Naive thymus-derived CD4-positive, alpha-beta T cell (primary cell): ENCODE measurements at regions not wholly inside any gene's neighbourhood (a gene's known extent, or its start where the extent isn't known, plus 50 kb on each side); places are given as distances from the start of the nearest gene placed in this dataset.

Source experiments
- ATAC-seq: fragments of 150-1000 bp; cut with Tn5 transposase; 2 replicates; pipeline ENCODE4 v1.10.0; 2021; ENCODE audit warnings: mild to moderate bottlenecking, moderate library complexity
- CTCF ChIA-PET: fragments of 350-600 bp; sonication (Branson Sonifier 250); formaldehyde crosslinking; loops from one replicate; lab custom pipeline; 2021; ENCODE audit warnings: antibody characterized with exemption; lab: Charles Lee
- POLR2A ChIA-PET: fragments of 350-600 bp; sonication (Branson Sonifier 250); formaldehyde crosslinking; loops from one replicate; lab custom pipeline; 2021; ENCODE audit warnings: antibody characterized with exemption, inconsistent platforms; lab: Charles Lee
- DNase-seq, 9 donors: peaks; one replicate each; pipeline versions ENCODE4 v3.0.0 to v3.0.0-alpha.2; 2020 to 2022; ENCODE audit warnings: mixed read lengths in 1 of 9
- H3K27ac ChIP-seq: one replicate; pipeline ENCODE4 v1.7.0; 2013; ENCODE audit warnings: mild to moderate bottlenecking, low read depth, low read length, moderate library complexity
- H3K27me3 ChIP-seq, 2 donors: one replicate each; pipeline ENCODE4 v1.7.0; 2013; ENCODE audit warnings: low read length in 2 of 2, mild to moderate bottlenecking in 2 of 2, moderate library complexity in 2 of 2; ENCODE audit not compliant: control insufficient read depth in 2 of 2, insufficient read depth in 2 of 2
- H3K36me3 ChIP-seq, 3 experiments: 1 replicate in 2 of 3; 2 replicates in 1 of 3; pipeline ENCODE4 v1.7.0; 2013; ENCODE audit warnings: low read length in 3 of 3, mild to moderate bottlenecking in 3 of 3, moderate library complexity in 1 of 3; ENCODE audit not compliant: insufficient read depth in 3 of 3, control insufficient read depth in 2 of 3
- H3K4me1 ChIP-seq, 2 donors: one replicate each; pipeline ENCODE4 v1.7.0; 2013; ENCODE audit warnings: low read length in 2 of 2, mild to moderate bottlenecking in 2 of 2, moderate library complexity in 1 of 2; ENCODE audit not compliant: control insufficient read depth in 2 of 2, insufficient read depth in 2 of 2
- H3K4me3 ChIP-seq: 2 replicates; pipeline ENCODE4 v1.7.0; 2013; ENCODE audit warnings: mild to moderate bottlenecking, low read length
- H3K9me3 ChIP-seq, 3 experiments: 1 replicate in 2 of 3; 2 replicates in 1 of 3; pipeline ENCODE4 v1.7.0; 2013; ENCODE audit warnings: low read length in 3 of 3; ENCODE audit not compliant: control insufficient read depth in 2 of 3
- H3K27ac Mint-ChIP-seq, 9 donors: one replicate each; pipeline ENCODE4 v1.8.0; 2020 to 2022; ENCODE audit warnings: mixed read lengths in 9 of 9, mild to moderate bottlenecking in 8 of 9, moderate library complexity in 5 of 9, inconsistent platforms in 2 of 9
- H3K27me3 Mint-ChIP-seq, 5 donors: one replicate each; pipeline ENCODE4 v1.8.0; 2021 to 2022; ENCODE audit warnings: mixed read lengths in 5 of 5, mild to moderate bottlenecking in 1 of 5
- H3K36me3 Mint-ChIP-seq, 5 donors: one replicate each; pipeline ENCODE4 v1.8.0; 2020 to 2022; ENCODE audit warnings: mixed read lengths in 5 of 5, mild to moderate bottlenecking in 3 of 5, inconsistent platforms in 1 of 5
- H3K4me1 Mint-ChIP-seq, 7 donors: one replicate each; pipeline ENCODE4 v1.8.0; 2020 to 2022; ENCODE audit warnings: mixed read lengths in 7 of 7, mild to moderate bottlenecking in 3 of 7, inconsistent platforms in 1 of 7
- H3K4me3 Mint-ChIP-seq, 10 donors: one replicate each; pipeline ENCODE4 v1.8.0; 2020 to 2022; ENCODE audit warnings: mild to moderate bottlenecking in 10 of 10, mixed read lengths in 10 of 10, moderate library complexity in 6 of 10, inconsistent platforms in 2 of 10
- H3K9me3 Mint-ChIP-seq, 11 donors: one replicate each; pipeline ENCODE4 v1.8.0; 2020 to 2022; ENCODE audit warnings: mixed read lengths in 11 of 11, mild to moderate bottlenecking in 4 of 11, inconsistent platforms in 1 of 11, moderate library complexity in 1 of 11
- intact Hi-C, 2 donors: fragments of 100-400 bp; cut with micrococcal nuclease; formaldehyde crosslinking; loops; one replicate each; pipeline ENCODE4 v1.15.1; 2023

- Mint-ChIP-seq H3K9me3 (no peaks in the 10 kb centered on the region), H3K27me3 (no peaks in the 10 kb centered on the region), H3K4me1 (peaks cover 49 to 86% (median 83%) of the 10 kb centered on the region in 7 donors), H3K27ac (peak overlapping the region; percentile 61 to 92 (median 84)), H3K36me3 (peaks cover 4 to 54% (median 24%) of the 10 kb centered on the region in 5 donors), H3K4me3 (peak overlapping the region in 7 of 10 donors; percentile 16 to 67 (median 37))
- H3K4me1 ChIP-seq: peaks cover 16 to 35% of the 10 kb centered on the region in 2 donors
- DNase-seq (peak; percentile 60 to 76 (median 69)), ATAC-seq (peak; percentile 84)
- no peak overlapping the region for H3K27ac ChIP-seq
- ChIA-PET CTCF (interaction anchor here (0.6 to 3.4 kb wide), 42 partner anchors 9 to 610 kb away, joined by 3 to 25 read pairs (median 4); no protein-coding TSS in a partner anchor), POLR2A (interaction anchor here (0.6 to 1.6 kb wide), 4 partner anchors 10 to 161 kb away, joined by 3 to 6 read pairs (median 4); no protein-coding TSS in a partner anchor)
- intact Hi-C loops: loop anchor here (1.0 to 10.0 kb wide), 12 partner anchors 13 to 618 kb away; no protein-coding TSS in a partner anchor
- H3K27me3 ChIP-seq: no peaks in the 10 kb centered on the region
- H3K9me3 ChIP-seq: no peaks in the 10 kb centered on the region
- peaks cover 0 to 44% (median 0%) of the 10 kb centered on the region in 3 experiments for H3K36me3 ChIP-seq
- no peak overlapping the region for H3K4me3 ChIP-seq
Measured at GRCh38 chr7:130896898-130897514, 163.0 kb upstream of the KLF14 start.

- peak overlapping the region in 1 of 10 donors; percentile 67 for H3K4me3 Mint-ChIP-seq
- DNase-seq: no peak
- no peaks in the 10 kb centered on the region for H3K9me3 Mint-ChIP-seq
- intact Hi-C loops: loop anchor here (1.0 to 10.0 kb wide), 12 partner anchors 13 to 617 kb away; no protein-coding TSS in a partner anchor
- ChIA-PET POLR2A (interaction anchor here (0.6 to 1.6 kb wide), 4 partner anchors 9 to 160 kb away, joined by 3 to 6 read pairs (median 4); no protein-coding TSS in a partner anchor), CTCF (interaction anchor here (0.6 to 3.4 kb wide), 34 partner anchors 9 to 544 kb away, joined by 3 to 25 read pairs (median 5); no protein-coding TSS in a partner anchor)
- peak; percentile 5 for ATAC-seq
- Histone ChIP-seq H3K27ac (no peak overlapping the region), H3K27me3 (no peaks in the 10 kb centered on the region), H3K36me3 (peaks cover 0 to 44% (median 0%) of the 10 kb centered on the region in 3 experiments), H3K4me1 (peaks cover 16 to 35% of the 10 kb centered on the region in 2 donors), H3K4me3 (no peak overlapping the region), H3K9me3 (no peaks in the 10 kb centered on the region)
- peaks cover 50 to 86% (median 83%) of the 10 kb centered on the region in 7 donors for H3K4me1 Mint-ChIP-seq
- peak overlapping the region in 7 of 9 donors; percentile 33 to 90 (median 75) for H3K27ac Mint-ChIP-seq
- H3K36me3 Mint-ChIP-seq: peaks cover 4 to 54% (median 21%) of the 10 kb centered on the region in 5 donors
- H3K27me3 Mint-ChIP-seq: no peaks in the 10 kb centered on the region
Measured at GRCh38 chr7:130897515-130898419, 163.8 kb upstream of the KLF14 start.

- Mint-ChIP-seq H3K27ac (peak overlapping the region in 8 of 9 donors; percentile 65 to 83 (median 76)), H3K4me3 (no peak overlapping the region), H3K27me3 (no peaks in the 10 kb centered on the region), H3K9me3 (no peaks in the 10 kb centered on the region), H3K36me3 (peaks cover 4 to 58% (median 21%) of the 10 kb centered on the region in 5 donors), H3K4me1 (peaks cover 52 to 90% (median 88%) of the 10 kb centered on the region in 7 donors)
- Histone ChIP-seq H3K9me3 (no peaks in the 10 kb centered on the region), H3K4me3 (no peak overlapping the region), H3K4me1 (peaks cover 22 to 33% of the 10 kb centered on the region in 2 donors), H3K27me3 (no peaks in the 10 kb centered on the region), H3K27ac (no peak overlapping the region), H3K36me3 (peaks cover 0 to 49% (median 0%) of the 10 kb centered on the region in 3 experiments)
- ChIA-PET CTCF (interaction anchor here (1.1 to 1.6 kb wide), 2 partner anchors 83 to 139 kb away, joined by 5 to 6 read pairs; no protein-coding TSS in a partner anchor), POLR2A (no interaction called here)
- ATAC-seq (no peak), DNase-seq (no peak)
- intact Hi-C loops: loop anchor here in 1 of 2 donors (10.0 kb wide), 2 partner anchors 526 to 616 kb away; no protein-coding TSS in a partner anchor
Measured at GRCh38 chr7:130899071-130899560, 165.1 kb upstream of the KLF14 start.

GRCh38 chr7:130899638-130900401 is 165.8 kb upstream of the KLF14 start:
- Mint-ChIP-seq H3K27ac (peak overlapping the region; percentile 53 to 91 (median 76)), H3K27me3 (no peaks in the 10 kb centered on the region), H3K9me3 (no peaks in the 10 kb centered on the region), H3K4me3 (peak overlapping the region in 2 of 10 donors; percentile 22 to 29), H3K36me3 (peaks cover 4 to 59% (median 24%) of the 10 kb centered on the region in 5 donors), H3K4me1 (peaks cover 51 to 90% (median 86%) of the 10 kb centered on the region in 7 donors)
- H3K4me1 ChIP-seq: peaks cover 26 to 28% of the 10 kb centered on the region in 2 donors
- ATAC-seq (no peak), DNase-seq (no peak)
- peaks cover 0 to 46% (median 0%) of the 10 kb centered on the region in 3 experiments for H3K36me3 ChIP-seq
- no peak overlapping the region for H3K4me3 ChIP-seq
- intact Hi-C loops: loop anchor here in 1 of 2 donors (10.0 kb wide), 2 partner anchors 525 to 615 kb away; no protein-coding TSS in a partner anchor
- no peak overlapping the region for H3K27ac ChIP-seq
- no peaks in the 10 kb centered on the region for H3K9me3 ChIP-seq
- H3K27me3 ChIP-seq: no peaks in the 10 kb centered on the region
- CTCF ChIA-PET: interaction anchor here (1.0 to 1.6 kb wide), 3 partner anchors 83 to 140 kb away, joined by 3 to 6 read pairs (median 5); no protein-coding TSS in a partner anchor
- POLR2A ChIA-PET: no interaction called here

- ChIA-PET CTCF (interaction anchor here (1.0 to 1.6 kb wide), 2 partner anchors 82 to 140 kb away, joined by 3 to 5 read pairs; no protein-coding TSS in a partner anchor), POLR2A (no interaction called here)
Measured at GRCh38 chr7:130900471-130901076, 166.6 kb upstream of the KLF14 start.

More at GRCh38 chr7:130900471-130901076, 166.6 kb upstream of the KLF14 start:
- H3K27ac ChIP-seq: no peak overlapping the region
- no peak overlapping the region for H3K4me3 ChIP-seq
- H3K27me3 ChIP-seq: no peaks in the 10 kb centered on the region
- intact Hi-C loops: no loop called here
- H3K9me3 ChIP-seq: no peaks in the 10 kb centered on the region
- no peak for DNase-seq
- Mint-ChIP-seq H3K27me3 (no peaks in the 10 kb centered on the region), H3K4me1 (peaks cover 44 to 82% (median 79%) of the 10 kb centered on the region in 7 donors), H3K9me3 (no peaks in the 10 kb centered on the region), H3K36me3 (peaks cover 0 to 54% (median 20%) of the 10 kb centered on the region in 5 donors), H3K27ac (peak overlapping the region; percentile 44 to 89 (median 72)), H3K4me3 (no peak overlapping the region)
- H3K36me3 ChIP-seq: peaks cover 0 to 39% (median 0%) of the 10 kb centered on the region in 3 experiments
- H3K4me1 ChIP-seq: peaks cover 19 to 21% of the 10 kb centered on the region in 2 donors
- no peak for ATAC-seq
